Body of pancreas (tissue), 4 donors: ENCODE measurements at regions not wholly inside any gene's neighbourhood (a gene's known extent, or its start where the extent isn't known, plus 50 kb on each side); places are given as distances from the start of the nearest gene placed in this dataset.

ENCODE experiments used
- ATAC-seq: fragments of 150-250 bp; one replicate; pipeline ENCODE4 v1.9.1; 2016
- DNase-seq, 4 donors: peaks; one replicate each; pipeline ENCODE4 v3.0.0-alpha.2; 2019
- H3K27ac ChIP-seq, 4 donors: fragments of 200-600 bp; sonication (generic); 1 replicate in 3 of 4; 2 replicates in 1 of 4; pipeline versions ENCODE4 v1.5.1 to v1.6.1; 2016 to 2019; ENCODE audit warnings: mild to moderate bottlenecking in 1 of 4, mixed read lengths in 1 of 4, moderate library complexity in 1 of 4
- H3K27me3 ChIP-seq, 2 donors: fragments of 200-600 bp; sonication (generic); one replicate each; pipeline ENCODE4 v1.6.0; 2016; ENCODE audit warnings: mild to moderate bottlenecking in 1 of 2
- H3K36me3 ChIP-seq, 2 donors: fragments of 200-600 bp; sonication (generic); replicated peaks in 1 of 2; 2 replicates each; pipeline ENCODE4 v1.5.1; 2016; ENCODE audit warnings: low read depth in 2 of 2; ENCODE audit not compliant: insufficient read depth in 1 of 2
- H3K4me1 ChIP-seq: fragments of 200-600 bp; sonication (generic); one replicate; pipeline ENCODE4 v1.6.0; 2016
- H3K4me3 ChIP-seq, 2 donors: fragments of 200-600 bp; sonication (generic); 1 replicate in 1 of 2; 2 replicates in 1 of 2; pipeline ENCODE4 v1.5.1; 2016 to 2019
- H3K9me3 ChIP-seq, 3 donors: fragments of 200-600 bp; sonication (generic); 1 replicate in 2 of 3; 2 replicates in 1 of 3; pipeline ENCODE4 v1.5.1; 2016
- CTCF ChIP-seq, 7 experiments: fragments of 450-650 bp in 4 of 7; fragments of 200-600 bp in 3 of 7; sonication (generic) in 3 of 7; IDR thresholded peaks; one replicate each; pipeline ENCODE4 v1.5.1; 2016 to 2019; ENCODE audit warnings: antibody characterized with exemption in 7 of 7
- POLR2A ChIP-seq, 3 donors: fragments of 450-650 bp; IDR thresholded peaks; one replicate each; pipeline ENCODE4 v1.6.1; 2016; ENCODE audit warnings: antibody characterized with exemption in 3 of 3, mild to moderate bottlenecking in 2 of 3
- WGBS, 2 donors: methylation state at CpG; one replicate each; pipeline ENCODE4 v1.1.5; 2017; 5-methylcytosine and 5-hydroxymethylcytosine counted together
- intact Hi-C: fragments of 100-400 bp; cut with DNase I; formaldehyde crosslinking; loops from one replicate; pipeline ENCODE4 v1.15.1; 2023

- no peak for DNase-seq
- intact Hi-C loops: no loop called here
- no peaks in the 10 kb centered on the region for H3K36me3 ChIP-seq
- H3K27me3 ChIP-seq: no peaks in the 10 kb centered on the region
- ATAC-seq: no peak
- TF ChIP-seq CTCF (IDR thresholded peaks at IDR 0.05) (no peak), POLR2A (IDR thresholded peaks at IDR 0.05) (no peak)
- WGBS, 2 donors: 77 to 100% methylated on average over 6 of the region's 6 CpGs
- H3K27ac ChIP-seq: no peak overlapping the region
- H3K9me3 ChIP-seq: no peaks in the 10 kb centered on the region
- H3K4me1 ChIP-seq: no peaks in the 10 kb centered on the region
- no peak overlapping the region for H3K4me3 ChIP-seq
Measured at GRCh38 chr3:13209634-13209997, 136.4 kb upstream of the IQSEC1 start.

GRCh38 chr3:13208706-13209633 is 135.7 kb upstream of the IQSEC1 start:
- Histone ChIP-seq H3K4me1 (no peaks in the 10 kb centered on the region), H3K36me3 (no peaks in the 10 kb centered on the region), H3K27me3 (no peaks in the 10 kb centered on the region), H3K4me3 (no peak overlapping the region), H3K27ac (no peak overlapping the region), H3K9me3 (no peaks in the 10 kb centered on the region)
- DNase-seq (no peak), ATAC-seq (no peak)
- intact Hi-C loops: no loop called here
- TF ChIP-seq POLR2A (IDR thresholded peaks at IDR 0.05) (no peak), CTCF (IDR thresholded peaks at IDR 0.05) (no peak)
- 81 to 86% methylated on average over 7 to 16 of the region's 17 CpGs for WGBS, 2 donors

- no peak overlapping the region for H3K4me3 ChIP-seq
- no peaks in the 10 kb centered on the region for H3K36me3 ChIP-seq
- no peak for ATAC-seq
- intact Hi-C loops: no loop called here
- no peaks in the 10 kb centered on the region for H3K27me3 ChIP-seq
- no peak overlapping the region for H3K27ac ChIP-seq
- TF ChIP-seq CTCF (IDR thresholded peaks at IDR 0.05) (no peak), POLR2A (IDR thresholded peaks at IDR 0.05) (no peak)
- no peaks in the 10 kb centered on the region for H3K4me1 ChIP-seq
- 89 to 91% methylated on average over 10 to 11 of the region's 11 CpGs for WGBS, 2 donors
- no peaks in the 10 kb centered on the region for H3K9me3 ChIP-seq
- DNase-seq: no peak
Measured at GRCh38 chr3:13207975-13208705, 134.9 kb upstream of the IQSEC1 start.

- Histone ChIP-seq H3K4me3 (no peak overlapping the region), H3K4me1 (no peaks in the 10 kb centered on the region), H3K27ac (no peak overlapping the region), H3K27me3 (no peaks in the 10 kb centered on the region), H3K36me3 (no peaks in the 10 kb centered on the region), H3K9me3 (no peaks in the 10 kb centered on the region)
- no peak for DNase-seq
- 86 to 95% methylated on average over 9 of the region's 9 CpGs for WGBS, 2 donors
- no peak for ATAC-seq
- intact Hi-C loops: no loop called here
- no peak for TF ChIP-seq POLR2A (IDR thresholded peaks at IDR 0.05)
- TF ChIP-seq CTCF (IDR thresholded peaks at IDR 0.05): no peak
Measured at GRCh38 chr3:13207578-13207922, 134.3 kb upstream of the IQSEC1 start.
